HEK293 (cell line): ENCODE measurements at regions not wholly inside any gene's neighbourhood (a gene's known extent, or its start where the extent isn't known, plus 50 kb on each side); places are given as distances from the start of the nearest gene placed in this dataset.

Experiments used
- CTCF ChIP-seq: fragments of 450-650 bp; formaldehyde crosslinking; IDR thresholded peaks from 2 replicates; pipeline ENCODE4 v1.5.1; 2016; ENCODE audit warnings: missing biosample characterization, missing genetic modification characterization
- ZBTB17 ChIP-seq: fragments of 450-650 bp; formaldehyde crosslinking; IDR thresholded peaks from 2 replicates; pipeline ENCODE4 v1.5.1; 2016; ENCODE audit warnings: missing biosample characterization, missing genetic modification characterization
- ZNF211 ChIP-seq: fragments of 450-650 bp; formaldehyde crosslinking; IDR thresholded peaks from 2 replicates; pipeline ENCODE4 v1.5.1; 2016; ENCODE audit warnings: low read depth, missing biosample characterization, missing genetic modification characterization
- ZNF362 ChIP-seq: fragments of 450-650 bp; formaldehyde crosslinking; IDR thresholded peaks from 2 replicates; pipeline ENCODE4 v1.5.1; 2016; ENCODE audit warnings: missing biosample characterization, missing genetic modification characterization
- ZNF530 ChIP-seq: fragments of 450-650 bp; formaldehyde crosslinking; IDR thresholded peaks from 2 replicates; pipeline ENCODE4 v1.5.1; 2016; ENCODE audit warnings: low read depth, missing biosample characterization, missing genetic modification characterization
- ZNF621 ChIP-seq: fragments of 450-650 bp; formaldehyde crosslinking; IDR thresholded peaks from 2 replicates; pipeline ENCODE4 v1.5.1; 2017; ENCODE audit warnings: missing biosample characterization, missing genetic modification characterization
- ZSCAN18 ChIP-seq: fragments of 450-650 bp; formaldehyde crosslinking; IDR thresholded peaks from 2 replicates; pipeline ENCODE4 v1.5.1; 2016; ENCODE audit warnings: missing biosample characterization, missing genetic modification characterization
- ZSCAN23 ChIP-seq: fragments of 450-650 bp; formaldehyde crosslinking; IDR thresholded peaks from 2 replicates; pipeline ENCODE4 v1.5.1; 2016; ENCODE audit warnings: missing biosample characterization, missing genetic modification characterization
- TF ChIP-seq, protein P1 (sequence below): fragments of 450-650 bp; formaldehyde crosslinking; IDR thresholded peaks from 2 replicates; pipeline ENCODE4 v1.5.1; 2016; ENCODE audit warnings: missing biosample characterization, missing genetic modification characterization
- TF ChIP-seq, protein P2 (sequence below): fragments of 450-650 bp; formaldehyde crosslinking; IDR thresholded peaks from 2 replicates; pipeline ENCODE4 v1.5.1; 2016; ENCODE audit warnings: missing biosample characterization, missing genetic modification characterization

- TF ChIP-seq, protein P1, sequence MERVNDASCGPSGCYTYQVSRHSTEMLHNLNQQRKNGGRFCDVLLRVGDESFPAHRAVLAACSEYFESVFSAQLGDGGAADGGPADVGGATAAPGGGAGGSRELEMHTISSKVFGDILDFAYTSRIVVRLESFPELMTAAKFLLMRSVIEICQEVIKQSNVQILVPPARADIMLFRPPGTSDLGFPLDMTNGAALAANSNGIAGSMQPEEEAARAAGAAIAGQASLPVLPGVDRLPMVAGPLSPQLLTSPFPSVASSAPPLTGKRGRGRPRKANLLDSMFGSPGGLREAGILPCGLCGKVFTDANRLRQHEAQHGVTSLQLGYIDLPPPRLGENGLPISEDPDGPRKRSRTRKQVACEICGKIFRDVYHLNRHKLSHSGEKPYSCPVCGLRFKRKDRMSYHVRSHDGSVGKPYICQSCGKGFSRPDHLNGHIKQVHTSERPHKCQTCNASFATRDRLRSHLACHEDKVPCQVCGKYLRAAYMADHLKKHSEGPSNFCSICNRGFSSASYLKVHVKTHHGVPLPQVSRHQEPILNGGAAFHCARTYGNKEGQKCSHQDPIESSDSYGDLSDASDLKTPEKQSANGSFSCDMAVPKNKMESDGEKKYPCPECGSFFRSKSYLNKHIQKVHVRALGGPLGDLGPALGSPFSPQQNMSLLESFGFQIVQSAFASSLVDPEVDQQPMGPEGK: no peak
- TF ChIP-seq, protein P2, sequence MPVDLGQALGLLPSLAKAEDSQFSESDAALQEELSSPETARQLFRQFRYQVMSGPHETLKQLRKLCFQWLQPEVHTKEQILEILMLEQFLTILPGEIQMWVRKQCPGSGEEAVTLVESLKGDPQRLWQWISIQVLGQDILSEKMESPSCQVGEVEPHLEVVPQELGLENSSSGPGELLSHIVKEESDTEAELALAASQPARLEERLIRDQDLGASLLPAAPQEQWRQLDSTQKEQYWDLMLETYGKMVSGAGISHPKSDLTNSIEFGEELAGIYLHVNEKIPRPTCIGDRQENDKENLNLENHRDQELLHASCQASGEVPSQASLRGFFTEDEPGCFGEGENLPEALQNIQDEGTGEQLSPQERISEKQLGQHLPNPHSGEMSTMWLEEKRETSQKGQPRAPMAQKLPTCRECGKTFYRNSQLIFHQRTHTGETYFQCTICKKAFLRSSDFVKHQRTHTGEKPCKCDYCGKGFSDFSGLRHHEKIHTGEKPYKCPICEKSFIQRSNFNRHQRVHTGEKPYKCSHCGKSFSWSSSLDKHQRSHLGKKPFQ (tag by site-specific recombination): no peak
- TF ChIP-seq ZNF362 (no peak), CTCF (tag by site-specific recombination) (no peak), ZNF621 (tag by site-specific recombination) (no peak), ZBTB17 (tag by site-specific recombination) (no peak), ZNF530 (no peak), ZSCAN18 (tag by site-specific recombination) (no peak), ZNF211 (tag by site-specific recombination) (no peak), ZSCAN23 (tag by site-specific recombination) (no peak)
These were observed 230.0 kb upstream of the MTNR1B start for GRCh38 chr11:92739491-92739890.
